Loucy (cell line): ENCODE measurements at regions not wholly inside any gene's neighbourhood (a gene's known extent, or its start where the extent isn't known, plus 50 kb on each side); places are given as distances from the start of the nearest gene placed in this dataset.

Source experiments
- H2AFZ ChIP-seq: fragments of 200-600 bp; sonication (generic); 2 replicates; pipeline ENCODE4 v1.6.0; 2016; ENCODE audit warnings: antibody characterized with exemption, mild to moderate bottlenecking, low read length, moderate library complexity
- H3F3A ChIP-seq: fragments of 200-600 bp; 2 replicates; pipeline ENCODE4 v1.6.0; 2016; ENCODE audit warnings: antibody characterized with exemption, low read depth, mild to moderate bottlenecking
- H3K27me3 ChIP-seq: fragments of 200-600 bp; sonication (generic); 2 replicates; pipeline ENCODE4 v1.6.1; 2014; ENCODE audit warnings: low read length, mild to moderate bottlenecking; ENCODE audit not compliant: insufficient read depth, poor library complexity, severe bottlenecking
- H3K36me3 ChIP-seq: fragments of 200-600 bp; sonication (generic); 2 replicates; pipeline ENCODE4 v1.6.1; 2016; ENCODE audit warnings: low read length; ENCODE audit not compliant: insufficient read depth
- H3K4me1 ChIP-seq: fragments of 200-600 bp; sonication (generic); 2 replicates; pipeline ENCODE4 v1.5.1; 2014; ENCODE audit warnings: low read length, mild to moderate bottlenecking; ENCODE audit not compliant: insufficient read depth, poor library complexity, severe bottlenecking
- H3K4me2 ChIP-seq: fragments of 200-600 bp; sonication (generic); 2 replicates; pipeline ENCODE4 v1.6.0; 2014; ENCODE audit warnings: antibody characterized with exemption, low read length, low read depth, mild to moderate bottlenecking; ENCODE audit not compliant: poor library complexity, severe bottlenecking
- H3K4me3 ChIP-seq: fragments of 200-600 bp; sonication (generic); 2 replicates; pipeline ENCODE4 v1.5.1; 2014; ENCODE audit warnings: low read length, mild to moderate bottlenecking, mixed read lengths; ENCODE audit not compliant: poor library complexity, severe bottlenecking
- H3K79me2 ChIP-seq: fragments of 200-600 bp; sonication (generic); 2 replicates; pipeline ENCODE4 v1.6.1; 2014; ENCODE audit warnings: low read length; ENCODE audit not compliant: insufficient read depth
- H3K9ac ChIP-seq: fragments of 200-600 bp; sonication (generic); 2 replicates; pipeline ENCODE4 v1.6.0; 2014; ENCODE audit warnings: mild to moderate bottlenecking, low read depth, low read length, moderate library complexity; ENCODE audit not compliant: poor library complexity, severe bottlenecking
- H3K9me2 ChIP-seq: fragments of 200-600 bp; sonication (generic); replicated peaks from 2 replicates; pipeline ENCODE4 v1.6.1; 2016; ENCODE audit warnings: low read depth, low read length, mixed read lengths
- H3K9me3 ChIP-seq: fragments of 200-600 bp; sonication (generic); 2 replicates; pipeline ENCODE4 v1.6.1; 2014; ENCODE audit warnings: mild to moderate bottlenecking, antibody characterized with exemption, low read length, low read depth; ENCODE audit not compliant: insufficient read depth
- H4K20me1 ChIP-seq: fragments of 200-600 bp; sonication (generic); 2 replicates; pipeline ENCODE4 v1.6.0; 2014; ENCODE audit warnings: antibody characterized with exemption, low read length, mild to moderate bottlenecking; ENCODE audit not compliant: insufficient read depth, poor library complexity, severe bottlenecking
- CTCF ChIP-seq: fragments of 200-600 bp; sonication (generic); conservative IDR thresholded peaks from 2 replicates; pipeline ENCODE4 v1.5.1; 2014; ENCODE audit warnings: mild to moderate bottlenecking, antibody characterized with exemption, low read length
- EZH2phosphoT487 ChIP-seq: fragments of 200-600 bp; IDR thresholded peaks from 2 replicates; pipeline ENCODE4 v1.6.1; 2018; ENCODE audit warnings: antibody characterized with exemption, mild to moderate bottlenecking, moderate library complexity, borderline replicate concordance

- no peaks in the 10 kb centered on the region for H3K36me3 ChIP-seq
- H3F3A ChIP-seq: no peaks in the 10 kb centered on the region
- no peak overlapping the region for H3K4me3 ChIP-seq
- peaks cover under 1% of the 10 kb centered on the region for H3K27me3 ChIP-seq
- TF ChIP-seq CTCF (no peak), EZH2phosphoT487 (no peak)
- no peaks in the 10 kb centered on the region for H4K20me1 ChIP-seq
- no peaks in the 10 kb centered on the region for H3K4me1 ChIP-seq
- H3K9me2 ChIP-seq: no peaks in the 10 kb centered on the region
- no peaks in the 10 kb centered on the region for H3K9me3 ChIP-seq
- no peak overlapping the region for H2AFZ ChIP-seq
- H3K9ac ChIP-seq: no peak overlapping the region
- no peaks in the 10 kb centered on the region for H3K79me2 ChIP-seq
- H3K4me2 ChIP-seq: no peak overlapping the region
These were observed 219.1 kb downstream of the SOCS6 start for GRCh38 chr18:70507970-70508369.

- Histone ChIP-seq H3K9me2 (no peaks in the 10 kb centered on the region), H3K27me3 (peaks cover 5% of the 10 kb centered on the region), H3K4me2 (no peak overlapping the region), H3K36me3 (no peaks in the 10 kb centered on the region), H3K4me1 (no peaks in the 10 kb centered on the region), H2AFZ (no peak overlapping the region), H3F3A (no peaks in the 10 kb centered on the region), H3K4me3 (no peak overlapping the region), H3K79me2 (no peaks in the 10 kb centered on the region), H3K9ac (no peak overlapping the region), H3K9me3 (no peaks in the 10 kb centered on the region), H4K20me1 (no peaks in the 10 kb centered on the region)
- no peak for TF ChIP-seq CTCF
- TF ChIP-seq EZH2phosphoT487: no peak
These were observed 217.7 kb downstream of the SOCS6 start for GRCh38 chr18:70506511-70506910.

GRCh38 chr18:70503060-70503459 is 214.2 kb downstream of the SOCS6 start:
- TF ChIP-seq CTCF: no peak
- TF ChIP-seq EZH2phosphoT487: no peak
- H3K4me3 ChIP-seq: no peak overlapping the region
- no peaks in the 10 kb centered on the region for H4K20me1 ChIP-seq
- H3K4me1 ChIP-seq: no peaks in the 10 kb centered on the region
- no peaks in the 10 kb centered on the region for H3F3A ChIP-seq
- H2AFZ ChIP-seq: no peak overlapping the region
- no peaks in the 10 kb centered on the region for H3K9me3 ChIP-seq
- H3K9ac ChIP-seq: no peak overlapping the region
- H3K27me3 ChIP-seq: peaks cover 5% of the 10 kb centered on the region
- H3K4me2 ChIP-seq: no peak overlapping the region
- no peaks in the 10 kb centered on the region for H3K79me2 ChIP-seq
- no peaks in the 10 kb centered on the region for H3K36me3 ChIP-seq
- H3K9me2 ChIP-seq: no peaks in the 10 kb centered on the region
